ENCODE measurements at regions not wholly inside any gene's neighbourhood (a gene's known extent, or its start where the extent isn't known, plus 50 kb on each side); places are given as distances from the start of the nearest gene placed in this dataset.

DNA sequence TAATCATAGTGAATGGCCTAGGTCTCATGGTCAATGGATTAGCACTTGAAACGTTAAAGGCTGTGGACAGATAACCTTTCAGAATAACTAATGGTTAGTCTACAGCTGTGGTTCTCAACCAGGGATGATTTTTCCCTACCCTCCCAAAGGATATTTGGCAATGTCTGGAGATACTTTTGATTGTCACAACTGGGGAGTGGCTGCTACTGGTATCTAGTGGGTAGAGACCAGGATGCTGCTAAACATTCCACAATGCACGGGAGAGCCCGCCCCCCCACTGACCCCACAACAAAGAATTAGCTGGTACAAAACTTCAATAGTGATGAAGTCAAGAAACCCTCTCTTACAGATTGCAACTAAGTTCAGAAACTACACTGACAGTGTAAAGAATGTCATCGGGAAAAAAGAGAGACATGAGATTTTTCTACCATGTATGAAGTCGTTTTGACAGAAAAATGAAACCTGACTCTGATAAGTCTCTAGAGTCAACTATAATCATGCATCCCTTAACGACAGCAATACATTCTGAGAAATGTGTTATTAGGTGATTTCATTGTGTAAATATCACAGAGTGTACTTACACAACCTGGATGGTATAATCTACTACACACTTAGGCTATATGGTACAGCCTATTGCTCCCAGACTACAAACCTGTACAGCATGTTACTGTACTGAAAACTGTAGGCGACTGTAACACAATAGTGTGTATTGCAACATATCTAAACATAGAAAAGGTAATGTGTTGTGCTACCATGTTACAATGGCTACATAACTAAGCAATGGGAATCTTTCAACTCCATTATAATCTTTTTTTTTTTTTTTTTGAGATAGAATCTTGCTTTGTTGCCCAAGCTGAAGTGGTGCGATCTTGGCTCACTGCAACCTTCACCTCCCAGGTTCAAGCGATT is 49.7 kb upstream of the PRDX6 start:
- DNase-seq (ENCODE audit: insufficient read length, low spot score), result no peak
- TF ChIP-seq, protein P1, sequence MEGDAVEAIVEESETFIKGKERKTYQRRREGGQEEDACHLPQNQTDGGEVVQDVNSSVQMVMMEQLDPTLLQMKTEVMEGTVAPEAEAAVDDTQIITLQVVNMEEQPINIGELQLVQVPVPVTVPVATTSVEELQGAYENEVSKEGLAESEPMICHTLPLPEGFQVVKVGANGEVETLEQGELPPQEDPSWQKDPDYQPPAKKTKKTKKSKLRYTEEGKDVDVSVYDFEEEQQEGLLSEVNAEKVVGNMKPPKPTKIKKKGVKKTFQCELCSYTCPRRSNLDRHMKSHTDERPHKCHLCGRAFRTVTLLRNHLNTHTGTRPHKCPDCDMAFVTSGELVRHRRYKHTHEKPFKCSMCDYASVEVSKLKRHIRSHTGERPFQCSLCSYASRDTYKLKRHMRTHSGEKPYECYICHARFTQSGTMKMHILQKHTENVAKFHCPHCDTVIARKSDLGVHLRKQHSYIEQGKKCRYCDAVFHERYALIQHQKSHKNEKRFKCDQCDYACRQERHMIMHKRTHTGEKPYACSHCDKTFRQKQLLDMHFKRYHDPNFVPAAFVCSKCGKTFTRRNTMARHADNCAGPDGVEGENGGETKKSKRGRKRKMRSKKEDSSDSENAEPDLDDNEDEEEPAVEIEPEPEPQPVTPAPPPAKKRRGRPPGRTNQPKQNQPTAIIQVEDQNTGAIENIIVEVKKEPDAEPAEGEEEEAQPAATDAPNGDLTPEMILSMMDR (IDR thresholded peaks at IDR 0.05; ENCODE audit: insufficient read depth, missing control alignments), result no peak
- FAIRE-seq, result no peak

Measured in D721Med (cell line).